Fibroblast of skin of right biceps (primary cell): ENCODE measurements at regions not wholly inside any gene's neighbourhood (a gene's known extent, or its start where the extent isn't known, plus 50 kb on each side); places are given as distances from the start of the nearest gene placed in this dataset.
"Not testable (repeated sequence)": the region's sequence is repeated elsewhere in the genome, so short reads cannot be mapped to it uniquely, and the experiment has no call there.

ENCODE experiments used
- DNase-seq: peaks from one replicate; pipeline ENCODE4 v3.0.0-alpha.2; 2013

GRCh38 chr5:43920422-43920821 lies 317.4 kb downstream of the NNT start:
- no peak for DNase-seq

- no peak for DNase-seq
Measured at GRCh38 chr5:43917925-43918324, 314.9 kb downstream of the NNT start.

- no peak for DNase-seq
Measured at GRCh38 chr5:43903129-43903528, 300.1 kb downstream of the NNT start.

GRCh38 chr5:43900974-43901373 lies 298.0 kb downstream of the NNT start:
- DNase-seq, result no peak

- no peak for DNase-seq
Measured at GRCh38 chr5:43895876-43896275, 292.9 kb downstream of the NNT start.

GRCh38 chr5:43893951-43894684 lies 291.1 kb downstream of the NNT start:
- no peak for DNase-seq

GRCh38 chr5:43891112-43891511 lies 288.1 kb downstream of the NNT start:
- DNase-seq, result no peak

GRCh38 chr5:43889233-43889632 lies 286.3 kb downstream of the NNT start:
- peak; percentile 11 for DNase-seq

GRCh38 chr5:43875741-43876140 lies 272.8 kb downstream of the NNT start:
- DNase-seq, result no peak

- peak; percentile 22 for DNase-seq
Measured at GRCh38 chr5:43874772-43875171, 271.8 kb downstream of the NNT start.

- DNase-seq, result no peak
Measured at GRCh38 chr5:43873791-43874190, 270.8 kb downstream of the NNT start.

GRCh38 chr5:43859309-43859708 lies 256.3 kb downstream of the NNT start:
- DNase-seq, result no peak

- no peak for DNase-seq
Measured at GRCh38 chr5:43855452-43855851, 252.5 kb downstream of the NNT start.

- DNase-seq, result no peak
Measured at GRCh38 chr5:43854697-43855292, 251.8 kb downstream of the NNT start.

- no peak for DNase-seq
Measured at GRCh38 chr5:43852279-43852678, 249.3 kb downstream of the NNT start.

GRCh38 chr5:43851741-43852140 lies 248.8 kb downstream of the NNT start:
- DNase-seq, result no peak

GRCh38 chr5:43840424-43841125 lies 237.6 kb downstream of the NNT start:
- DNase-seq, result no peak

- peak; percentile 73 for DNase-seq
Measured at GRCh38 chr5:43839218-43839617, 236.2 kb downstream of the NNT start.

GRCh38 chr5:43837996-43838395 lies 235.0 kb downstream of the NNT start:
- DNase-seq, result no peak

GRCh38 chr5:43837091-43837490 lies 234.1 kb downstream of the NNT start:
- DNase-seq, result no peak

- DNase-seq, result no peak
Measured at GRCh38 chr5:43833961-43834360, 231.0 kb downstream of the NNT start.

GRCh38 chr5:43824325-43824964 lies 221.5 kb downstream of the NNT start:
- DNase-seq, result not testable (repeated sequence)

GRCh38 chr5:43818394-43818793 lies 215.4 kb downstream of the NNT start:
- DNase-seq, result not testable (repeated sequence)

- no peak for DNase-seq
Measured at GRCh38 chr5:43815497-43815896, 212.5 kb downstream of the NNT start.
